ENCODE measurements at regions not wholly inside any gene's neighbourhood (a gene's known extent, or its start where the extent isn't known, plus 50 kb on each side); places are given as distances from the start of the nearest gene placed in this dataset.

GRCh38 chr5:167895899-167896659 is 395.4 kb upstream of the WWC1 start (continued):
- TF ChIP-seq TSHZ2 (CRISPR knock-in tag; IDR thresholded peaks at IDR 0.05): no peak

DNA sequence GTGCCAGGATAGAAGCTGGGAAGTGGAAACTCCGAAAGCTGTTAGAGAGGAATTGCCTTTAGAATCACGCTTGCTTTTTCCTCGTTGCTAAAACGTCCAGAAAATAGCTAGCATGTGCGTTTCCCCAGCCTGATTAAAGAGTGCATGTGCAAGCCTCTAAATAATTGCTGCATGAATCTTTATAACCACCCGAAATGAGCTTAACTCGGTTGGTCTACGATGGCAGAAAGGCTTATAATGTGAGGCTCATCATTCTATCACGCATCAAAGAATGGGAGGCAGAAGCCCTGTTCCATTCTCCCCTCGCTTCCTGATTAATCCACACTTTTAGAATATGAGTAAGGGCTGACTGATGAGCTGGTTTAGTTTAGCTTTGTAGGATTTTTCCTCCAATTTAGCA is 394.6 kb upstream of the WWC1 start:
- ATAC-seq: no peak
- no peak for TF ChIP-seq GLIS3 (CRISPR knock-in tag; IDR thresholded peaks at IDR 0.05)
- TF ChIP-seq PATZ1 (CRISPR knock-in tag; IDR thresholded peaks at IDR 0.05; ENCODE audit: borderline replicate concordance): no peak
- no peak for TF ChIP-seq OSR1 (CRISPR knock-in tag; IDR thresholded peaks at IDR 0.05)
- TF ChIP-seq PPARA (CRISPR knock-in tag; IDR thresholded peaks at IDR 0.05; ENCODE audit: borderline replicate concordance): no peak
- no peak for TF ChIP-seq TCF4 (CRISPR knock-in tag; IDR thresholded peaks at IDR 0.05; ENCODE audit: borderline replicate concordance)
- TF ChIP-seq RARB (CRISPR knock-in tag; IDR thresholded peaks at IDR 0.05): no peak
- no peak for TF ChIP-seq BACH2 (CRISPR knock-in tag; IDR thresholded peaks at IDR 0.05; ENCODE audit: borderline replicate concordance)
- TF ChIP-seq POU6F1 (CRISPR knock-in tag; IDR thresholded peaks at IDR 0.05; ENCODE audit: borderline replicate concordance, low read depth): no peak
- TF ChIP-seq, protein P1, sequence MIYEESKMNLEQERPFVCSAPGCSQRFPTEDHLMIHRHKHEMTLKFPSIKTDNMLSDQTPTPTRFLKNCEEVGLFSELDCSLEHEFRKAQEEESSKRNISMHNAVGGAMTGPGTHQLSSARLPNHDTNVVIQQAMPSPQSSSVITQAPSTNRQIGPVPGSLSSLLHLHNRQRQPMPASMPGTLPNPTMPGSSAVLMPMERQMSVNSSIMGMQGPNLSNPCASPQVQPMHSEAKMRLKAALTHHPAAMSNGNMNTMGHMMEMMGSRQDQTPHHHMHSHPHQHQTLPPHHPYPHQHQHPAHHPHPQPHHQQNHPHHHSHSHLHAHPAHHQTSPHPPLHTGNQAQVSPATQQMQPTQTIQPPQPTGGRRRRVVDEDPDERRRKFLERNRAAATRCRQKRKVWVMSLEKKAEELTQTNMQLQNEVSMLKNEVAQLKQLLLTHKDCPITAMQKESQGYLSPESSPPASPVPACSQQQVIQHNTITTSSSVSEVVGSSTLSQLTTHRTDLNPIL (CRISPR knock-in tag; IDR thresholded peaks at IDR 0.05; ENCODE audit: low read depth): no peak
- TF ChIP-seq TOX (CRISPR knock-in tag; IDR thresholded peaks at IDR 0.05; ENCODE audit: borderline replicate concordance): no peak
- TF ChIP-seq SNAI2 (CRISPR knock-in tag; IDR thresholded peaks at IDR 0.05): no peak
- TF ChIP-seq, protein P2, sequence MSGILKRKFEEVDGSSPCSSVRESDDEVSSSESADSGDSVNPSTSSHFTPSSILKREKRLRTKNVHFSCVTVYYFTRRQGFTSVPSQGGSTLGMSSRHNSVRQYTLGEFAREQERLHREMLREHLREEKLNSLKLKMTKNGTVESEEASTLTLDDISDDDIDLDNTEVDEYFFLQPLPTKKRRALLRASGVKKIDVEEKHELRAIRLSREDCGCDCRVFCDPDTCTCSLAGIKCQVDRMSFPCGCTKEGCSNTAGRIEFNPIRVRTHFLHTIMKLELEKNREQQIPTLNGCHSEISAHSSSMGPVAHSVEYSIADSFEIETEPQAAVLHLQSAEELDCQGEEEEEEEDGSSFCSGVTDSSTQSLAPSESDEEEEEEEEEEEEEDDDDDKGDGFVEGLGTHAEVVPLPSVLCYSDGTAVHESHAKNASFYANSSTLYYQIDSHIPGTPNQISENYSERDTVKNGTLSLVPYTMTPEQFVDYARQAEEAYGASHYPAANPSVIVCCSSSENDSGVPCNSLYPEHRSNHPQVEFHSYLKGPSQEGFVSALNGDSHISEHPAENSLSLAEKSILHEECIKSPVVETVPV (CRISPR knock-in tag; IDR thresholded peaks at IDR 0.05): no peak
- no peak for TF ChIP-seq TSHZ2 (CRISPR knock-in tag; IDR thresholded peaks at IDR 0.05)
- TF ChIP-seq ZFP3 (CRISPR knock-in tag; IDR thresholded peaks at IDR 0.05): no peak
- no peak for TF ChIP-seq ESRRG (CRISPR knock-in tag; IDR thresholded peaks at IDR 0.05)
- TF ChIP-seq CSDC2 (CRISPR knock-in tag; IDR thresholded peaks at IDR 0.05): no peak
- no peak for TF ChIP-seq ARNTL (CRISPR knock-in tag; IDR thresholded peaks at IDR 0.05; ENCODE audit: borderline replicate concordance, low read depth)
- no peak for TF ChIP-seq ZNF70 (CRISPR knock-in tag; IDR thresholded peaks at IDR 0.05)
- no peak for TF ChIP-seq ZFP30 (CRISPR knock-in tag; IDR thresholded peaks at IDR 0.05)
- TF ChIP-seq ZC3H10 (CRISPR knock-in tag; IDR thresholded peaks at IDR 0.05): no peak

All from SK-N-SH treated with all-trans-retinoic acid at 6 μM for 48 hours (cell line).